ENCODE measurements at regions not wholly inside any gene's neighbourhood (a gene's known extent, or its start where the extent isn't known, plus 50 kb on each side); places are given as distances from the start of the nearest gene placed in this dataset.

DNA sequence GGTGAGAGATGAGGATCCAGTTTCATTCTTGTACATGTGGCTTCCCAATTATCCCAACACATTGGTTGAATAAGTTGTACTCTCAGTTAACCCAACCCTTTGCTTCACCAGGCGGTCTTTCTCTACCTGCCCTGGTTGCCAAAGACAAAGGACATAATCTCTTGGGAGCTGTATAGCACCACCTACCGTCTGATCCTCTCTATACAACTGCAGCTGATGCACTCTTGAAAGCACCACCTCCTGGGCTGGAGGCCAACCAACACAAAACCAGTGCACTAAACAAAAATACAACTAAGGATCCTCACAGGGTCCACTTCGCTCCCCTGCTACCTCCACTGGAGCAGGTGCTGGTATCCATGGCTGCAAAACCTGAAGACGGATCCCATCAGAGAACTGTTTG, 473.6 kb upstream of the NRXN1 start:
- TF ChIP-seq POLR2A (IDR thresholded peaks at IDR 0.05) (no peak), EP300 (IDR thresholded peaks at IDR 0.05) (no peak)

Data from sigmoid colon (tissue), 4 donors.